Left renal pelvis (tissue), 4 donors: ENCODE measurements at regions not wholly inside any gene's neighbourhood (a gene's known extent, or its start where the extent isn't known, plus 50 kb on each side); places are given as distances from the start of the nearest gene placed in this dataset.

Experiments used
- DNase-seq, 4 donors: peaks; one replicate each; pipeline ENCODE4 v3.0.0-alpha.2; 2013; ENCODE audit warnings: low read depth in 4 of 4, low spot score in 3 of 4

DNA sequence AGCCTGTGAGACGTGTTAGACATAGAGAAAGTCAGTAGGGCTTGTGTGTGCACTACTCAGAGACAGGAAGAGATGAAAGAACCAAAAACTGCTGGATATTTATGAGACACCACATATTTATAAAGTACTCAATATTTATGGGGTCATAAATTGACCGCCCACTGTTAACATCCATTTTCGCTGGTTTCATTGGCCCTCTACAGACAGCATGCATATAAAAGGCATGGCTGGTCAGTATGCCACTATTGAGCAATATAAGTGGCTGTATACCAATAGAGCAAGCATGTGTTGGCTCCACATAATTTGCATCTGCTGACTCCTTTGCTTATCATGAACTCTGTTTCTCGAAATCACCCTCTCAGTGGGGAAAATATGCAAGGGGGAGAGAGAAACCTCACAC lies 110.3 kb upstream of the BTN3A2 start:
- DNase-seq = no peak

DNA sequence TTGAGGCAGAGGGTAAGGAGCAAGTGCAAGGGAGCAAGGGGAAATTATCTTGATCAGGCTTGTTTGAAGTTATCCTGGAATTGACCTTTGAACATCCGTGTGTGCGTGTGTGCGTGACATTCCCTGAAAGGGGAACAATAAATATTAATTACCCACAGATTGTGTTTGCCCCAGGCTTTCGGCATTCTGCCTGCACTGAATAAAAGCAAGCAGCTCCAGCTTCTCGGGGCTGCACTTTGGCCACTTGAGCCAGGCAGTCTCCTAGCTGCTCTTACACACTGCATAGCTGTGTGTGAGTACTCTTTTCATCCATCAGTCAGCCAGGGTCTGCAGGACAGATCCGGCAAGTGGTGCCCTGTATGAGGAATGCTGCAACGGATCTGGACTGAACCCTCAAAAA lies 107.7 kb upstream of the BTN3A2 start:
- DNase-seq = no peak

DNA sequence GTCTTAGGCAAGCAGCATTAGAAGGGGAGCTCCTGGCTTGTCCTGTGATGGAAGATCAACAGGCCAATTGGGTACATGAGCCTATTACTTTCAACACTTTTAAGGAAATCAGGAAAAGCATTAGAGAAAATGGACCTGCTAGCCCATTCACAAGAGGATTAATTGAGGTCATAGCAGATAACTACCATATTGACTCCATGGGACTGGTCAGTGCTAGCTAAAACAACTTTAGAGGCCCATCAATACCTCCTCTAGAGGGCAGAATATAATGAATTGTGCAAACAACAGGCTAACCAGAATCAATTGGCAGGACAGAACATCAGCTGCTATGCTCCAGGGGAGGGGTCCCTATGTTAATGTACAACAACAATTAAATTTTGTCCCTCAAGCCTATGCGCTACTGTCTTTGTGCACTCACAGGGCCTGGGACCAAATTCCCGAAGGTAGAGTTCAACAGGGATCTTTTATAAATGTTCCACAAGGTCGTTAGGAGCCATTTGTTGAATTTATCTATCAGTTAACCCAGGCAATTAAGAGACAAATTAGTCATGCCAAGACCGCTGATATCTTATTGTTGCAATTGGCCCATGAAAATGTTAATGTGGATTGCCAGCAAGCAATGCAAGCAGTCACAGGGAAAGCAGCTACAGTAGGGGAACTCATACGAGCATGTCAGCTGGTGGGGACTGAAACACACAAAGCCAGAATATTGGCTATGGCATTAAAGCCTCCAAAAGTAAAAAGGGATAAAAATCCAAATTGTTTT lies 106.6 kb upstream of the BTN3A2 start:
- no peak for DNase-seq

DNA sequence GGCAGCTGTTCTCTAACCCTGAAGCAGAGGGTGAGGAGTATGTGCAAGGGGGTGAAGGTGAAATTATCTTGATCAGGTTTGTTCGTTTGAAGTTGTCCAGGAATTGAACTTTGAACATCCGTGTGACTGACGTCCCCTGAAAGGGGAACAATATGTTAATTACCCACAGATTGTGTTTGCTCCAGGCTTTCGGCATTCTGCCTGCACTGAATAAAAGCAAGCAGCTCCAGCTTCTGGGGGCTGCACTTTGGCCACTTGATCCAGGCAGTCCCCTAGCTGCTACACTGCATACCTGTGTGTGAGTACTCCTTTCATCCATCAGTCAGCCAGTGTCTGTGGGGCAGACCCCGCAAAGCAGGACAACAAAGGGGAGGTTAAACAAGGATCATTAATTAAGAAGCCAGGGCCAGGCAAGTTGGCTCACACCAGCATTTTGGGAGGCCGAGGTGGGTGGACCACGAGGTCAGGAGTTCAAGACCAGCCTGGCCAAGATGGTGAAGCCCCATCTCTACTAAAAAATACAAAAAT lies 104.8 kb upstream of the BTN3A2 start:
- DNase-seq = no peak

DNA sequence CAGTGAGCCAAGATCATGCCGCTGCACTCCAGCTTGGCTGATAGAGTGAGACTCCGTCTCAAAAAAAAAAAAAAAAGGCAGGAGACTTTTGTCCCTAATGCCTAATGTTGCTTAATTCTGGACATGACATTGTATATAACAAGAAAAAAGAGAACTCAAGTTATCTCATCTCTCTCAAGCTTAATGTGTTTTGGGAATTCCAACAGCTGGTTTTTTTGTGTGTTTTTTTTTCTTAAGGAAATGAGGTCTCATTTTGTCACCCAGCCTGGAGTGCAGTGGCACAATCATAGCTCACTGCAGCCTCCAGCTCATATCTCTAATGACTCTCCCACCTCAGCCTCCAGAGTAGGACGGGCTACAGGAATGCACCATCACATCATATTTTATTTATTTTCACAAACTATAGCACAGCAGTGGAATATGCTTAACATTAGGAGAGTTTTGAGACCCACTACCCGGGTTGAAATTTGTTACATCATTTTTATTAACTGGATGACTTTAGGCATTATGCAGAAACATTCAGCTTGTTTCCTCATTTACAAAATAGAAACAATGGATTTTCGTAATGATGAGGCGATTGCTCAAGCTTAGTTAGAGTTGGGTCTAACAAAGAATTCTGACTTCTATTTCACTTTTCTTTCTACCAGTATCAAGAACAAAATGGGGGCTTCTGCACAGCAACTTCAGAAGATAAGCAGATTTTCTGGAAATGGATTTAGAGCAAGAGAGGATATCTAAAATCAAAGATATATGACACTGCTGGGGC lies 104.1 kb upstream of the BTN3A2 start:
- no peak for DNase-seq

DNA sequence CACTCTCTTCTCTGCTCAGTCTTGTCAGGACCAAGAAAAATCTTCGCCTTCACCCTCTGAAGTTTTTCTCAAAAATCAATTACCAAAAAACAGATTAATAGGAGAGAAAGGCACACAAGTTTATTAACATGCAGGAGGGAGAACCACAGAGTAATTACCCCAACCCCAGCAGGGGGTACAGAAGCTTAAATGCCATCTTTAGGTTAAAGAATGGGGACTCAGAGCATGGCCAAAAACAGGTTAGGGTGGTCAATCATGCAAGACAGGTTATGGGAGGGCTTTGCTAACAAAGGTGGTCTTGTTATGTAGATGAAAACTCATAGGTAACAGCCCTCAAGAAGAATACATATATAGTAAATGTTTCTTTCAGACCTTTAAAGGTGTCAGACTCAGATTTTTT lies 100.5 kb upstream of the BTN3A2 start:
- DNase-seq = no peak

DNA sequence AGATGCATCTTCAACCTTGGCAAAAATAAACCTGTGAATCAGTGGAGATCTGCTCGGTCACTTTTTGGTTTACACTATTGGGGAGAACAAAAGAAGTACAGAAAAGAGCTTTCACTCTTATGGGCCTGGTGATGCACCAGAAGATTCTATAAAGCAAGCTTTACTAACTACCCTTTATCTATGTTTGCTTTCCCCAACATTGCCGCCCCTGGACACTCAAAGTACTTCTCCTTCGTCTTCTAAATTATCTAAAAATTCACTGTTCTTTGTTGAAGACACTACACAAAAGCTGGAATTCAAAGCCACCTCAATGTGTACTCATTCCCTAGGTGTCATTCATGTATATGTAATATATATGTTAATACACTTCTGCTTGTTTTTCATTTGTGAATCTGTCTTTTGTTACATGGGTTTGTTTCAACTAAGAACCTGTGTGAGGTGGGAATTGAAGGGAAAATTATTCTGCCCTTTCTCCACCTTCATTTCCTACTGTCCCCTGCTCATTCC lies 97.9 kb upstream of the BTN3A2 start:
- no peak for DNase-seq

DNA sequence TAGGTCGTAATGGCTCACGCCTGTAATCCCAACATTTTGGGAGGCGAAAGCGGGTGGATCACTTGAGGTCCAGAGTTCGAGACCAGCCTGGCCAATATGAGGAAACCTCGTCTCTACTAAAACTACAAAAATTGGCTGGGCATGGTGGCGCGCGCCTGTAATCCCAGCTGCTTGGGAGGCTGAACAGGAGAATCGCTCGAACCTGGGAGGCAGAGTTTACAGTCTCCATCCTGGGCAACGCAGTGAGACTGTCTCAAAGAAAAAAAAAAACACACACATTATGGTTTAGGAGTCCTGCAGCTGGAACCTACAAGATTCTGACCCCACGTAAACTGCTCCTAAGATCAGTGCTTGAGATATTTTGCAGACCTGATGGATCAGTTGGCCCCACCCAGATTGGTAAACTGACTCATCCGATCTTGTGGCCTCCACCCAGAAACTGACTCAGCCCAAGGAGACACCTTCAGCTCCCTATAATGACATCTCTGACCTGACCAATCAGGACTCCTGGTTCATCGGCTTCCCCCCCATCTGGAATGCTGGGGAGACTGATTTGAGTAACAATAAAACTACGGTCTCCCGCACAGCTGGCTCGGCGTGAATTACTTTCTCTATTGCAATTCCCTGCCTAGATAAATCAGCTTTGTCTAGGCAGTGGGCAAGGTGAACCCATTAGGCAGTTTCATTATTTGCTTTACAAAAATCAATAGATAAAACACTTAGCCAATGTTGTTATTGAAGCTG lies 96.2 kb upstream of the BTN3A2 start:
- DNase-seq = no peak

DNA sequence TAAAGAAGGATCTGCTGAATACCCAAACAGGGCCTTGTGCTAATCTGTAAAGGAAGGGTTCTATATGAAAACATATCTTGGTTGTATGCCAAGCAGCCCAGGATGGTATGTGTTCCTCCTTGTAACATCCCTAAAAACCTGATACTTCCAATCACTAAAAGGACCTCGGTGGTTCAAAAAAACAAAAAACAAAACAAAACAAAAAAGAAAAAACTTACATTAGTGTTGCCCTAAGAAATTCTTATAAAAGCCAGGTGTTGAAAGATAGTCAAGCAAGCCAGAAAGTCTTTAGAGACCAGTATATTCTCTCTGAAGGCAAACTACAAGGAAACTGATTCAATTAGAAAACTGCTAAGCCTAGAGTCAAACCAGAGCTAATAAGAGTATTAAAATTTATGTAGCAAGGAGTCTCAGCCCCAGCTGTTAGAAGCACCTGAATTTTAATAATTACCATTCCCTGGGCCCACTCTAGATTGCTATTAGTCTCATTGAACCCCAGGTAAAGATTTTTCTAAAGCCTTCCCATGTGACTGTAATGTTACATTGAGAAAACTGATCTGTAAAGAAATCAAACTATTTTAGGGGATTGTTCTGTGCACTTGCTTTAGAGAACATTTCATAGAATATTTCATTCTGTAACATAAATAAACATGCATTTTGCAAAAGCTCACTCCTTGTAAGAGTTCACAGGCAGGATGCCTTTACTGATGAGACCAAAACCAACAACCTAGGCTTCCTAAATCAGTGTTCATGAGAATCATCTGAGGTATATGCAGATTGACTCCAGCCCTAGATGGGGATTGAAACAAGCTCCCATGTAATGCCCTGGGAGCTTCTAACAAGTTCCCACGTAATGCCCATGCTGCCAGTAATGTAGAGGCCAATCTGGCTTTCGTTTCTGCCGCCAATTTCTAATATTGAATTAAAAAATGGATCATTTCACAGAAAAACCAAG lies 95.2 kb upstream of the BTN3A2 start:
- DNase-seq = no peak

DNA sequence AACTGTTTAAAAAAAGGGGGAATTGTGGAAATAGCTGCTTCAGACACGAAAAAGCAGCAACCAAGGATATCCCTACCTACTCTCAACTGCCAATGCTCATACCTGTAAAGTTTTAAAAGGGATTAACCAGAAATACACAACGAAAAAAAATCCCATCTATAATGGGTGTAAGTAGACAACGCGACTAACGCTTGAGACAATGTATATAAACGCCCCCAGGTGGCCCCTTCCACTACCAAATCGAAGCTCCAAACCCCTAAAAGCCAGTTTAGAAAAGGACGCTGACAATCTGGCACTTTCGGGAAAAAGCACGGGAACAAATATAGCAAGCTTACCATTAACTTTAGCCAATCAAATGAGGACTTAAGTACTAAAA lies 94.5 kb upstream of the BTN3A2 start:
- DNase-seq = no peak

DNA sequence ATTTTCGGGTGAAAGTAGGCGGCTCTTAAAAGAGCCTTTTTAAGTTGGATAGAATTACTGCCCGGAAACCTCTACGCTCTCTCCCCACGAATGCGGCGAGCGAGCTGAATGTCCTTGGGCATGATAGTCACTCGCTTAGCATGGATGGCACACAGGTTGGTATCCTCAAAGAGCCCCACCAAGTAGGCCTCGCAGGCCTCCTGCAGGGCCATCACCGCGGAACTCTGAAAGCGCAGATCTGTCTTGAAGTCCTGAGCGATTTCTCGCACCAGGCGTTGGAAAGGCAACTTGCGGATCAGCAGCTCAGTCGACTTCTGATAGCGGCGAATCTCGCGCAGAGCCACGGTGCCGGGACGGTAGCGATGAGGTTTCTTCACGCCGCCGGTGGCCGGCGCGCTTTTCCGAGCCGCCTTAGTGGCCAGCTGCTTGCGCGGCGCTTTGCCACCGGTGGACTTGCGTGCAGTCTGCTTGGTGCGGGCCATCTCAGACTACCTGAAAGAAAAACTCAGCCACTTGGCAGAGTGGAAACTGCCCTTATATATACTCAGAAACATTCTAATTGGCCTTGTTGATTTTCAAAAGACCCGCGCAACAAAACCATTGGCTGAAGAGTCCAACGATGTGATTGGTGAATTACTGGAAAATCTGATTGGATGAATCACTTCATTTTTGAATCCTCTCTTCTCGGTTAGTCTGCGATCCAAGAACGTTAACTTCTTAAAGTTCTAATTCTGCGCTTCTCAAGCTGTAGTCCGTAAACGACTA lies 93.9 kb upstream of the BTN3A2 start:
- DNase-seq = peak in 3 of 4 donors; percentile 83 to 92 (median 87)

DNA sequence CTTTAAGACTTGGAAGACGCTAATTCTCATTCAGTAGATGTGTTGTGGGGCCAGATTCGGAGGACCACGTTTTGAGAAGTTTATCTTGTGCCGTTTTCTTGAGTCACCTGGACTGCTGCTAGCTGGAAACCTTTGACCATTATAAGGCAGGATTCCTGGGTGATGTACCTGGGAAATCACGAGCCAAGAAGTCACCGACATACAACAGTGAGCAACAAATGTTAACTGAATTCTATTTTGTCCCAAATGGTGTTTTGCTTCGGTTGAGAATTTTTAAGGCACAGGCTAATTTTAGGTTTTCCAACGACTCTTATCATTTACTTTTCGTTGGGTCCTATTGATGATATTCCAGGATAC lies 93.4 kb upstream of the BTN3A2 start:
- no peak for DNase-seq

DNA sequence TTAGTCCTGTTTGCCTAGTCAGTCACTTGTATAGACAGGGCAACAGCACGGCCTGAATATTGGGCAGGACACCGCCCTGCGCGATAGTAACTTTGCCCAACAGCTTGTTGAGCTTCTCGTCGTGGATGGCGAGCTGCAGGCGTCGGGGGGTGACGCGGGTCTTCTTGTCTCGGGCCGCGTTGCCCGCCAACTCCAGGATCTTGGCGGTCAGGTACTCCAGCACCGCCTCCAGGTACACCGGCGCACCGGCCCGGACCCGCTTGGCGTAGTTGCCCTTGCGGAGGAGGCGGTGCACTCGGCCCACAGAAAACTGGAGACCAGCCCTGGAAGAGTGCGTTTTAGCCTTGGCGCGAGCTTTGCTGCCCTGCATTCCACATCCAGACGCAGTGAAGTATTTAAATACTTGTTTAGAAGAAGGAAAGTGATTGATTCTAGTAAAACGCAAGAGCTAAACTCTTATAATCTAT lies 92.8 kb upstream of the BTN3A2 start:
- DNase-seq = no peak

DNA sequence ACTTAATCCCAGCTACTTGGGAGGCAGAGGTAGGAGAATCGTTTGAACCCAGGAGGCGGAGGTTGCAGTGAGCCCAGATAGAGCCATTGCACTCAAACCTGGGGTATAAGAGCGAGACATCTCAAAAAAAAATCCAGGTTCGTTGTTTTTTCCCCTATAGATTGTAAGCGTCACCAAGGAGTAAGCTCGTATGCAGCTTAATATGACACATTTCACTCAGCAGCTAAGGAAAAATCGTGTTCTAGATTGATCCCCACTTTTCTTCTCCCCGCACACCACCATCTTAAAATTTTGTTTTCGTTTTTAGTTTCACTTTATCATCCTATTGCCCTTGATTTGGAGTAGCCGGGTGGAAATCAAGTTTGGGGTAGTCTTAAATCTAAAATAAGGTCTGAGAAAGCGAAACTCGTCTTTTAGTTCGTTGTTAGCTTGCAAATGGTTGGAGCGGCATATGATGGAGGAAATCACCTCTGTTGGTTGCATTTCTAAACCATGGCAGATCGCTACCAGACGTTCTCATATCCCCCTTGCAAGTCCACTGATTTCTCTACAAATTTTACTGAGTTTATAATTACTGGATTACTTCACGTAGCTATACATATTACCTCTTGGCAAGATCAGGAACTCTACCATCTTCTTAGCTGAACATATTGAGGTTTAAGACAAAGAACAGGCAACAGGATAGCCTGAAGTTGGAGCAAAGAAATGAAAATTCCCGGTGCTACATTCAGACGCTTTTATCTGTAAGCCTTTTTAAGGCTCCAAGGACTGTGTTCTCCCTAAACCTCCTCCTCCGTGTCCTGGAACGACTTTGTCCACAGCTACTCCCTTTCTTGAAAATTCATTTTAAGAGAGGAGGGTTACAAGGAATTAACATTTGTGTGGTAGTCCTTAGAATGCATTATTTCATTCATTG lies 91.1 kb upstream of the BTN3A2 start:
- DNase-seq = no peak

DNA sequence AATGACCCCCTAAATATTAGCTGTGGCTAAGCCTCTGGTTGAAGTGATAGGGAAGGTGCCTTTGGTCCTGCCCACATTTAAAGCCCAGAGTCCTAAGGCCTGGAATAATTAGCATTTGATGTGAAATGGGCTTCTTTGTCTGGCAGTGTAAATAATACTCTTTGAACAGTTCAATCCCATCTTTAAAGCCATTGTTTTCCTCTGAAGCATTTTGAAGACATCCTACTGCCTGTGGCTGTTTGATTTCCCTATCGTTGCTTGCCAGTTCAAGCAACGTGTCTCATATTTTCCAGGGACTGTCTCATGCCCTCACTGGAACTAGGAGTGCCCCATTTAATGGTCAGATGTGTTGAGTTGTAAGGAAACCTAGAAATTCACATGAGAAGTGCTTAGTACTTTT lies 89.3 kb upstream of the BTN3A2 start:
- DNase-seq = no peak

DNA sequence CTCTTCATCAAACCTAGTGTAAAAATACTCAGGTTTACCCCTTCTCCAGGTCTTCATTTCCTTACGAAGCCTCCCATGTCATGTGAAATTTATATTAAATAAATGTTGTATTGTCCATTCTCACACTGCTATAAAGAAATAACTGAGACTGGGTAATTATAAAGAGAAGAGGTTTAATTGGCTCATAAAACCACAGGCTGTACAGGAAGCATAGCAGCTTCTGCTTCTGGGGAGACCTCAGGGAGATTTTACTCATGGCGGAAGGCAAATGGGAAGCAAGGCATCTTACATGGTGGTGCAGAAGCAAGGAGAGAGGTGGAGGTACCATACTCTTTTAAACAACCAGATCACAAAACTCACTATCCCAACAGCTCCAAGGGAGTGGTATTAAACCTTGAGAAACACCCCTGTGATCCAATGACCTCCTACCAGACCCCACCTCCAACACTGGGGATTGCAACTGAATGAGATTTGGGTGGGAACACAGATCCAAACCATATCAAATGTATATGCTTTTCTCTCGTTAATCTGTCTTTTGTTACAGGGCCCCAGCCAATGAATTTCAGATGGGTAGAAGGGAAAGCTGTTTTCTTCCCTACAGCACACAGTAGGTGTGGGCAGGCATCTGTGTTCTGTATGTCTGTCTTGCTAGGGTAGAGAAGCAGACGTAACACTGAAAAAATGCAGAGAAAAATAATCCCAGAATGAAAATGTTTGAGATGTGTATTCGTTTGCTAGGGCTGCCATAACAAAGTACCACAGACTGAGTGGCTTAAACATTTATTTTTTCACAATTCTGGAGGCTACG lies 88.0 kb upstream of the BTN3A2 start:
- no peak for DNase-seq

DNA sequence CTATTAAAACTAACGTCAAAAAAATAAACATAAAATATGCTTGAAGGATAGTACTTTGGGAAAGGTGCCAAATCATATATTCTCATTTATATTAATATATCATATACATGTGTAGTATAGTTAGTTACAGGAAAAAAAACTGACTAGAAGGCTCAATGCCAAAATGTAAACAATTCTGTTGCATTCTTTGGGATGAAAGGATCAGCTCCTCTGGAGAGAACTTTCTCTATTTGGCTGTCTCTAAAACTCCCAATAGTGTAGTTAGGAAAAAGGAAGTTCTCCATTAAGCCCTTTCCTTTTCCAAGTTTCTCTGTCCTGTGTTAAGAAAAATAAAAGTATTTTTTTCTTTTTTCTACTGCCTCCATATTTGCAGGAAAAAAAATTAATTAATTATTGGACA lies 86.5 kb upstream of the BTN3A2 start:
- no peak for DNase-seq
